K562 (cell line): ENCODE measurements at regions not wholly inside any gene's neighbourhood (a gene's known extent, or its start where the extent isn't known, plus 50 kb on each side); places are given as distances from the start of the nearest gene placed in this dataset.

Source experiments
- ATF6 ChIP-seq: sonication (generic); formaldehyde crosslinking; IDR thresholded peaks from 2 replicates; pipeline ENCODE4 v1.4.0; 2020; ENCODE audit warnings: mild to moderate bottlenecking, missing genetic modification reagents
- DNMT1 ChIP-seq: fragments of 450-650 bp; IDR thresholded peaks from 2 replicates; pipeline ENCODE4 v1.6.1; 2016; ENCODE audit warnings: antibody characterized with exemption, mild to moderate bottlenecking
- EZH2 ChIP-seq: IDR thresholded peaks from 2 replicates; pipeline ENCODE4 v1.6.1; 2012; ENCODE audit warnings: low read depth, mild to moderate bottlenecking, inconsistent platforms, low read length, borderline replicate concordance
- HDAC2 ChIP-seq: fragments of 450-650 bp; IDR thresholded peaks from 2 replicates; pipeline ENCODE4 v1.6.1; 2016; ENCODE audit warnings: mild to moderate bottlenecking
- MED1 ChIP-seq: sonication (generic); formaldehyde crosslinking; IDR thresholded peaks from 2 replicates; pipeline ENCODE4 v1.8.1; 2023; ENCODE audit warnings: missing genetic modification reagents, borderline replicate concordance
- RAD21 ChIP-seq, 2 experiments: fragments of 250-450 bp in 1 of 2; fragments of 450-650 bp in 1 of 2; sonication (Bioruptor Pico) in 1 of 2; formaldehyde crosslinking in 1 of 2; IDR thresholded peaks in 1 of 2; conservative IDR thresholded peaks in 1 of 2; 2 replicates each; pipeline versions ENCODE4 v1.4.0 to v1.8.0; 2020 to 2022; ENCODE audit warnings: mild to moderate bottlenecking in 2 of 2, moderate library complexity in 1 of 2
- ZNF121 ChIP-seq: sonication (generic); formaldehyde crosslinking; conservative IDR thresholded peaks from 2 replicates; pipeline ENCODE4 v1.8.0; 2022; ENCODE audit warnings: missing genetic modification reagents
- ZNF124 ChIP-seq: sonication (generic); formaldehyde crosslinking; IDR thresholded peaks from 2 replicates; pipeline ENCODE4 v1.8.1; 2022; ENCODE audit warnings: missing genetic modification reagents
- TF ChIP-seq, protein P1 (sequence below), 2 experiments: fragments of 150-350 bp in 1 of 2; IDR thresholded peaks; 2 replicates each; pipeline ENCODE4 v1.6.1; 2012 to 2016; ENCODE audit warnings: low read depth in 2 of 2, low read length in 2 of 2, mild to moderate bottlenecking in 1 of 2, moderate library complexity in 1 of 2
- TF ChIP-seq, protein P2 (sequence below): fragments of 450-650 bp; IDR thresholded peaks from 2 replicates; pipeline ENCODE4 v1.6.1; 2016
- TF ChIP-seq, protein P3 (sequence below), 2 experiments: fragments of 450-650 bp in 1 of 2; sonication (generic) in 1 of 2; formaldehyde crosslinking in 1 of 2; IDR thresholded peaks; 2 replicates each; pipeline versions ENCODE4 v1.7.1 to v1.9.0; 2016 to 2022; ENCODE audit warnings: inconsistent platforms in 1 of 2, mild to moderate bottlenecking in 1 of 2, missing genetic modification reagents in 1 of 2

DNA sequence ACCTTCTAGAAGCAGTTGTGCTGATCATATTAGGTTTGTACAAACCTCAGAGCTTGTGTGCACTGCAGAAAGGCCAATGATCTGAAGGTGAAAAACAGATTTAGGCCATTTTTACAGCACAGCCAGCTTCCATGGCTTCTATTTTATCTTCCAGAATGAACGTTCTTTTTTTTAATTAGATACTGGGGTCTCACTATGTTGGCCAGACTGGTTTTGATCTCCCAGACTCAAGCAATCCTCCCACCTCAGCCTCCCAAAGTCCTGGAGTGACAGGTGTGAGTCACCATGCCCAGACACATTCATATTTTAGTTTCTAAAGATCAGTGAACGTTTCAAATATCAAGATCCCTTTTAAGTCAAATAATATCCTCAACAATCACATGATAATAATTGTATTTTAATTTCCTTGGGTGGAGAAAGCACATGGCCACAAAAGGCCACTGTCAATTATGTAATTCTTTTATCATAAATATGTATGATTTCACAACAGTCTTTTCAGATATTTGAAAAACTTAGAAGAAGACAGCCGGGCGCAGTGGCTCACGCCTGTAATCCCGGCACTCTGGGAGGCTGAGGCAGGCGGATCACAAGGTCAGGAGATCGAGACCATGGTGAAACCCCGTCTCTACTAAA is 326.7 kb upstream of the JARID2 start (continued):
- TF ChIP-seq ATF6 (no peak), MED1 (CRISPR knock-in tag) (no peak), HDAC2 (no peak), DNMT1 (no peak), RAD21 (CRISPR knock-in tag; conservative IDR thresholded peaks at IDR 0.05 in 1 of 2, IDR thresholded peaks at IDR 0.05 in 1 of 2) (no peak), EZH2 (no peak), ZNF124 (CRISPR knock-in tag) (no peak), ZNF121 (peak; percentile 84)
- TF ChIP-seq, protein P1, sequence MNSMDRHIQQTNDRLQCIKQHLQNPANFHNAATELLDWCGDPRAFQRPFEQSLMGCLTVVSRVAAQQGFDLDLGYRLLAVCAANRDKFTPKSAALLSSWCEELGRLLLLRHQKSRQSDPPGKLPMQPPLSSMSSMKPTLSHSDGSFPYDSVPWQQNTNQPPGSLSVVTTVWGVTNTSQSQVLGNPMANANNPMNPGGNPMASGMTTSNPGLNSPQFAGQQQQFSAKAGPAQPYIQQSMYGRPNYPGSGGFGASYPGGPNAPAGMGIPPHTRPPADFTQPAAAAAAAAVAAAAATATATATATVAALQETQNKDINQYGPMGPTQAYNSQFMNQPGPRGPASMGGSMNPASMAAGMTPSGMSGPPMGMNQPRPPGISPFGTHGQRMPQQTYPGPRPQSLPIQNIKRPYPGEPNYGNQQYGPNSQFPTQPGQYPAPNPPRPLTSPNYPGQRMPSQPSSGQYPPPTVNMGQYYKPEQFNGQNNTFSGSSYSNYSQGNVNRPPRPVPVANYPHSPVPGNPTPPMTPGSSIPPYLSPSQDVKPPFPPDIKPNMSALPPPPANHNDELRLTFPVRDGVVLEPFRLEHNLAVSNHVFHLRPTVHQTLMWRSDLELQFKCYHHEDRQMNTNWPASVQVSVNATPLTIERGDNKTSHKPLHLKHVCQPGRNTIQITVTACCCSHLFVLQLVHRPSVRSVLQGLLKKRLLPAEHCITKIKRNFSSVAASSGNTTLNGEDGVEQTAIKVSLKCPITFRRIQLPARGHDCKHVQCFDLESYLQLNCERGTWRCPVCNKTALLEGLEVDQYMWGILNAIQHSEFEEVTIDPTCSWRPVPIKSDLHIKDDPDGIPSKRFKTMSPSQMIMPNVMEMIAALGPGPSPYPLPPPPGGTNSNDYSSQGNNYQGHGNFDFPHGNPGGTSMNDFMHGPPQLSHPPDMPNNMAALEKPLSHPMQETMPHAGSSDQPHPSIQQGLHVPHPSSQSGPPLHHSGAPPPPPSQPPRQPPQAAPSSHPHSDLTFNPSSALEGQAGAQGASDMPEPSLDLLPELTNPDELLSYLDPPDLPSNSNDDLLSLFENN (IDR thresholded peaks at IDR 0.05; ENCODE audit: low read depth in 2 of 2, low read length in 2 of 2) = no peak
- TF ChIP-seq, protein P2, sequence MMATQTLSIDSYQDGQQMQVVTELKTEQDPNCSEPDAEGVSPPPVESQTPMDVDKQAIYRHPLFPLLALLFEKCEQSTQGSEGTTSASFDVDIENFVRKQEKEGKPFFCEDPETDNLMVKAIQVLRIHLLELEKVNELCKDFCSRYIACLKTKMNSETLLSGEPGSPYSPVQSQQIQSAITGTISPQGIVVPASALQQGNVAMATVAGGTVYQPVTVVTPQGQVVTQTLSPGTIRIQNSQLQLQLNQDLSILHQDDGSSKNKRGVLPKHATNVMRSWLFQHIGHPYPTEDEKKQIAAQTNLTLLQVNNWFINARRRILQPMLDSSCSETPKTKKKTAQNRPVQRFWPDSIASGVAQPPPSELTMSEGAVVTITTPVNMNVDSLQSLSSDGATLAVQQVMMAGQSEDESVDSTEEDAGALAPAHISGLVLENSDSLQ = peak; percentile 15; the same call in 1 of the 2 replicates
- TF ChIP-seq, protein P3, sequence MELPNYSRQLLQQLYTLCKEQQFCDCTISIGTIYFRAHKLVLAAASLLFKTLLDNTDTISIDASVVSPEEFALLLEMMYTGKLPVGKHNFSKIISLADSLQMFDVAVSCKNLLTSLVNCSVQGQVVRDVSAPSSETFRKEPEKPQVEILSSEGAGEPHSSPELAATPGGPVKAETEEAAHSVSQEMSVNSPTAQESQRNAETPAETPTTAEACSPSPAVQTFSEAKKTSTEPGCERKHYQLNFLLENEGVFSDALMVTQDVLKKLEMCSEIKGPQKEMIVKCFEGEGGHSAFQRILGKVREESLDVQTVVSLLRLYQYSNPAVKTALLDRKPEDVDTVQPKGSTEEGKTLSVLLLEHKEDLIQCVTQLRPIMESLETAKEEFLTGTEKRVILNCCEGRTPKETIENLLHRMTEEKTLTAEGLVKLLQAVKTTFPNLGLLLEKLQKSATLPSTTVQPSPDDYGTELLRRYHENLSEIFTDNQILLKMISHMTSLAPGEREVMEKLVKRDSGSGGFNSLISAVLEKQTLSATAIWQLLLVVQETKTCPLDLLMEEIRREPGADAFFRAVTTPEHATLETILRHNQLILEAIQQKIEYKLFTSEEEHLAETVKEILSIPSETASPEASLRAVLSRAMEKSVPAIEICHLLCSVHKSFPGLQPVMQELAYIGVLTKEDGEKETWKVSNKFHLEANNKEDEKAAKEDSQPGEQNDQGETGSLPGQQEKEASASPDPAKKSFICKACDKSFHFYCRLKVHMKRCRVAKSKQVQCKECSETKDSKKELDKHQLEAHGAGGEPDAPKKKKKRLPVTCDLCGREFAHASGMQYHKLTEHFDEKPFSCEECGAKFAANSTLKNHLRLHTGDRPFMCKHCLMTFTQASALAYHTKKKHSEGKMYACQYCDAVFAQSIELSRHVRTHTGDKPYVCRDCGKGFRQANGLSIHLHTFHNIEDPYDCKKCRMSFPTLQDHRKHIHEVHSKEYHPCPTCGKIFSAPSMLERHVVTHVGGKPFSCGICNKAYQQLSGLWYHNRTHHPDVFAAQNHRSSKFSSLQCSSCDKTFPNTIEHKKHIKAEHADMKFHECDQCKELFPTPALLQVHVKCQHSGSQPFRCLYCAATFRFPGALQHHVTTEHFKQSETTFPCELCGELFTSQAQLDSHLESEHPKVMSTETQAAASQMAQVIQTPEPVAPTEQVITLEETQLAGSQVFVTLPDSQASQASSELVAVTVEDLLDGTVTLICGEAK (IDR thresholded peaks at IDR 0.05) = no peak
- TF ChIP-seq, protein P3 (CRISPR knock-in tag; IDR thresholded peaks at IDR 0.05) = no peak
